Kidney (tissue), 13 donors: ENCODE measurements at regions not wholly inside any gene's neighbourhood (a gene's known extent, or its start where the extent isn't known, plus 50 kb on each side); places are given as distances from the start of the nearest gene placed in this dataset.

Experiments used
- DNase-seq, 5 donors: peaks; one replicate each; pipeline ENCODE4 v3.0.0-alpha.2; 2013 to 2020
- FAIRE-seq: peaks from 2 replicates; lab custom pipeline; 2012; peaks lifted over from hg19 to GRCh38; lab: Jason Lieb, UNC
- H3K27ac ChIP-seq, 2 donors: one replicate each; pipeline ENCODE4 v1.7.0; 2013; ENCODE audit warnings: low read depth in 2 of 2, low read length in 2 of 2, inconsistent platforms in 1 of 2
- H3K27me3 ChIP-seq: one replicate; pipeline ENCODE4 v1.7.1; 2013; ENCODE audit warnings: low read length, inconsistent platforms; ENCODE audit not compliant: control insufficient read depth, insufficient read depth
- H3K36me3 ChIP-seq, 3 donors: one replicate each; pipeline versions ENCODE4 v1.7.0 to v1.7.1; 2013; ENCODE audit warnings: low read length in 3 of 3, control low read depth in 1 of 3, inconsistent platforms in 1 of 3; ENCODE audit not compliant: insufficient read depth in 3 of 3, control insufficient read depth in 2 of 3
- H3K4me1 ChIP-seq, 3 donors: one replicate each; pipeline versions ENCODE4 v1.7.0 to v1.7.1; 2013; ENCODE audit warnings: low read length in 3 of 3, inconsistent platforms in 1 of 3, low read depth in 1 of 3; ENCODE audit not compliant: control insufficient read depth in 2 of 3, insufficient read depth in 2 of 3
- H3K4me3 ChIP-seq, 3 donors: one replicate each; pipeline versions ENCODE4 v1.7.0 to v1.8.1; 2013; ENCODE audit warnings: low read length in 3 of 3, control low read depth in 1 of 3, inconsistent platforms in 1 of 3
- H3K9ac ChIP-seq, 3 donors: one replicate each; pipeline versions ENCODE4 v1.7.0 to v1.7.1; 2013; ENCODE audit warnings: low read length in 3 of 3, control low read depth in 1 of 3, inconsistent platforms in 1 of 3
- H3K9me3 ChIP-seq, 3 donors: one replicate each; pipeline versions ENCODE4 v1.7.0 to v1.7.1; 2013; ENCODE audit warnings: low read length in 3 of 3, control low read depth in 1 of 3, inconsistent platforms in 1 of 3; ENCODE audit not compliant: control insufficient read depth in 2 of 3, insufficient read depth in 1 of 3
- intact Hi-C: fragments of 100-400 bp; cut with DNase I; formaldehyde crosslinking; loops from one replicate; pipeline ENCODE4 v1.11.1; 2022
- TF ChIP-seq, protein P1 (sequence below): IDR thresholded peaks from 3 replicates; pipeline ENCODE4 v1.5.1; 2012; ENCODE audit warnings: mild to moderate bottlenecking, moderate library complexity, borderline replicate concordance; ENCODE audit not compliant: insufficient read depth; ENCODE audit errors: extremely low read depth
- donor health status: control.
- donor health status: control.
- donor health status: control.
- donor health status: control.
- donor health status: control.
- donor health status: DM: yes; HTN: yes; CAD: no.
- donor health status: Normal renal cell carcinoma (clear cell type).

DNA sequence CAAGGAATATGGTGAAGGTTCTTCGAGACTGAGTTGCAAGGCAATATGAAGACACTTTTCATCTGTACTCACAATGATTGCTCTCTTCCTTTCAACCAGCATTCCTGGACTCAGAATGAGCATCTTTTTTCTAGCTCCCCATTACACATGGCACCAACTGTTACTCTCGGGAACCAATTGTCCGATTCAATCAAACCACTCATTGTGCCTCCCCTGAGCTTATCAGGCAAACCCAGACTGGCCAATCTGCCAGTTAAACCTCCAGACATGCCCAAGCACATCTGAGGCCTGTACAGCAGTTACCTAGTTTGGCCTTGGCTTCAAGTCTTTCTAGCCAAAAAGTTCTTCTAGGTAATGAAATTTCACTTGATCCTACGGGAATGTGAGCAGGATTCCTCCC lies 164.1 kb downstream of the ID4 start:
- Histone ChIP-seq H3K27me3 (no peaks in the 10 kb centered on the region), H3K27ac (no peak overlapping the region), H3K9me3 (no peaks in the 10 kb centered on the region), H3K9ac (no peak overlapping the region), H3K4me1 (no peaks in the 10 kb centered on the region), H3K4me3 (no peak overlapping the region), H3K36me3 (no peaks in the 10 kb centered on the region)
- TF ChIP-seq, protein P1, sequence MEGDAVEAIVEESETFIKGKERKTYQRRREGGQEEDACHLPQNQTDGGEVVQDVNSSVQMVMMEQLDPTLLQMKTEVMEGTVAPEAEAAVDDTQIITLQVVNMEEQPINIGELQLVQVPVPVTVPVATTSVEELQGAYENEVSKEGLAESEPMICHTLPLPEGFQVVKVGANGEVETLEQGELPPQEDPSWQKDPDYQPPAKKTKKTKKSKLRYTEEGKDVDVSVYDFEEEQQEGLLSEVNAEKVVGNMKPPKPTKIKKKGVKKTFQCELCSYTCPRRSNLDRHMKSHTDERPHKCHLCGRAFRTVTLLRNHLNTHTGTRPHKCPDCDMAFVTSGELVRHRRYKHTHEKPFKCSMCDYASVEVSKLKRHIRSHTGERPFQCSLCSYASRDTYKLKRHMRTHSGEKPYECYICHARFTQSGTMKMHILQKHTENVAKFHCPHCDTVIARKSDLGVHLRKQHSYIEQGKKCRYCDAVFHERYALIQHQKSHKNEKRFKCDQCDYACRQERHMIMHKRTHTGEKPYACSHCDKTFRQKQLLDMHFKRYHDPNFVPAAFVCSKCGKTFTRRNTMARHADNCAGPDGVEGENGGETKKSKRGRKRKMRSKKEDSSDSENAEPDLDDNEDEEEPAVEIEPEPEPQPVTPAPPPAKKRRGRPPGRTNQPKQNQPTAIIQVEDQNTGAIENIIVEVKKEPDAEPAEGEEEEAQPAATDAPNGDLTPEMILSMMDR = no peak
- intact Hi-C loops = no loop called here
- DNase-seq (no peak), FAIRE-seq (no peak)

DNA sequence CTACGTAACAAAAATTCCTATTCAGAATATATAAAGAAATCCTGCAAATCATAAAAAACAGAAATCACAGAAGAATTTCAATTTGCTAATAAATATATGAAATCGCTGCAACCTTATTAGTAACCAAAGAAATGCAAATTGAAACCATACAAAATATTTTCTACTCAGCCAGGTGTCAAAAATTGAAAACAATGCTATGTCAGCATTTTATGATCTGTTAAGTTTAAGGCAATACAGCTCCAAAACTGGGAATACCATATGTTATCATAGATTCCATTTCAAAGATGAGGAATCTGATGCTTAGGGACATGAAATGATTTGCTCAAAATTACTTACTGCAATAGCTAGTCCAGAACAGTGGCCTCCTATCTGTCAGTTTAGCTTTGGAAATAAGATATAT lies 168.9 kb downstream of the ID4 start:
- no peak overlapping the region for H3K27ac ChIP-seq
- no peaks in the 10 kb centered on the region for H3K9me3 ChIP-seq
- no peaks in the 10 kb centered on the region for H3K27me3 ChIP-seq
- H3K9ac ChIP-seq = no peak overlapping the region
- H3K4me1 ChIP-seq = no peaks in the 10 kb centered on the region
- FAIRE-seq (no peak), DNase-seq (no peak)
- no peak overlapping the region for H3K4me3 ChIP-seq
- intact Hi-C loops = no loop called here
- TF ChIP-seq, protein P1 = no peak
- H3K36me3 ChIP-seq = no peaks in the 10 kb centered on the region

DNA sequence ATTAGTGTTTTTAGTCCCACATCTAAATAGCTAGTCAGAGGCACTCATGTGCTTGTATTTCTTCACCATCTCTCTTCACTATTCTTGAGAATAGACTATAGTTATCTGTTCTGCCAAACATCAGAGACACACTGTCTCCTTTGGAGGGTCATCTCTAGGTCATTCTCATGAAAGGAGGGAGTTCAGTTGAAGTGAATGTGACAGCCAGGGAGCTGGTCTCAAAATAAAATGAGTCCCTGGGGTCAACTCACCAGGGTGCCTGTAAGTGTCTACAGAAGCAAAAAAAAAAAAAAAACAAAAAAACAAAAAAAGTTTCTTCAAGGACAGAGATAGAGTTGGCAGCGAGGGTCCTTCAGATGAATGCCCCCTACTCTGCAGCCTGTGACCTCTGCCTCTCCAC lies 171.0 kb downstream of the ID4 start:
- Histone ChIP-seq H3K27ac (no peak overlapping the region), H3K9me3 (no peaks in the 10 kb centered on the region), H3K9ac (no peak overlapping the region), H3K27me3 (no peaks in the 10 kb centered on the region), H3K4me3 (no peak overlapping the region), H3K4me1 (no peaks in the 10 kb centered on the region), H3K36me3 (no peaks in the 10 kb centered on the region)
- FAIRE-seq (no peak), DNase-seq (no peak)
- TF ChIP-seq, protein P1 = no peak
- intact Hi-C loops = no loop called here
